Uterus (tissue), 3 donors: ENCODE measurements at regions not wholly inside any gene's neighbourhood (a gene's known extent, or its start where the extent isn't known, plus 50 kb on each side); places are given as distances from the start of the nearest gene placed in this dataset.

Experiments used
- DNase-seq, 2 donors: peaks; one replicate each; pipeline ENCODE4 v3.0.0-alpha.2; 2019 to 2020
- H3K27ac ChIP-seq, 2 donors: fragments of 200-600 bp; sonication (generic); 1 replicate in 1 of 2; 2 replicates in 1 of 2; pipeline ENCODE4 v1.5.1; 2016 to 2018
- H3K27me3 ChIP-seq, 2 donors: fragments of 200-600 bp; sonication (generic); one replicate each; pipeline ENCODE4 v1.5.1; 2018 to 2019; ENCODE audit warnings: control low read depth in 1 of 2
- H3K36me3 ChIP-seq, 2 donors: fragments of 200-600 bp; sonication (generic); one replicate each; pipeline ENCODE4 v1.5.1; 2019; ENCODE audit warnings: control low read depth in 1 of 2
- H3K4me1 ChIP-seq, 2 donors: fragments of 200-600 bp; sonication (generic); one replicate each; pipeline ENCODE4 v1.5.1; 2018 to 2019; ENCODE audit warnings: control low read depth in 1 of 2
- H3K4me3 ChIP-seq, 2 donors: fragments of 200-600 bp; sonication (generic); 1 replicate in 1 of 2; 2 replicates in 1 of 2; pipeline ENCODE4 v1.5.1; 2018 to 2019; ENCODE audit warnings: mild to moderate bottlenecking in 1 of 2
- H3K9me3 ChIP-seq, 2 donors: fragments of 200-600 bp; sonication (generic); one replicate each; pipeline ENCODE4 v1.5.1; 2019; ENCODE audit warnings: control low read depth in 1 of 2
- CTCF ChIP-seq, 4 experiments: fragments of 200-600 bp in 2 of 4; fragments of 450-650 bp in 2 of 4; sonication (generic) in 2 of 4; IDR thresholded peaks; one replicate each; pipeline ENCODE4 v1.5.1; 2016 to 2019; ENCODE audit warnings: antibody characterized with exemption in 4 of 4, mild to moderate bottlenecking in 2 of 4, moderate library complexity in 1 of 4
- POLR2A ChIP-seq, 2 donors: fragments of 450-650 bp; IDR thresholded peaks; one replicate each; pipeline ENCODE4 v1.6.1; 2016; ENCODE audit warnings: antibody characterized with exemption in 2 of 2, mild to moderate bottlenecking in 1 of 2, moderate library complexity in 1 of 2
- intact Hi-C: fragments of 100-400 bp; cut with DNase I; formaldehyde crosslinking; loops from one replicate; pipeline ENCODE4 v1.15.1; 2023; ENCODE audit warnings: low total_unique reads
- donor health status: DM: yes; HTN: yes; CAD: no.

- H3K27ac ChIP-seq: no peak overlapping the region
- H3K27me3 ChIP-seq: no peaks in the 10 kb centered on the region
- TF ChIP-seq POLR2A (IDR thresholded peaks at IDR 0.05) (no peak), CTCF (IDR thresholded peaks at IDR 0.05) (no peak)
- H3K4me1 ChIP-seq: no peaks in the 10 kb centered on the region
- H3K9me3 ChIP-seq: no peaks in the 10 kb centered on the region
- H3K4me3 ChIP-seq: no peak overlapping the region
- no peaks in the 10 kb centered on the region for H3K36me3 ChIP-seq
- DNase-seq: no peak
- intact Hi-C loops: no loop called here
Observed at GRCh38 chr22:49593509-49593908, 234.2 kb downstream of the BRD1 start.

DNA sequence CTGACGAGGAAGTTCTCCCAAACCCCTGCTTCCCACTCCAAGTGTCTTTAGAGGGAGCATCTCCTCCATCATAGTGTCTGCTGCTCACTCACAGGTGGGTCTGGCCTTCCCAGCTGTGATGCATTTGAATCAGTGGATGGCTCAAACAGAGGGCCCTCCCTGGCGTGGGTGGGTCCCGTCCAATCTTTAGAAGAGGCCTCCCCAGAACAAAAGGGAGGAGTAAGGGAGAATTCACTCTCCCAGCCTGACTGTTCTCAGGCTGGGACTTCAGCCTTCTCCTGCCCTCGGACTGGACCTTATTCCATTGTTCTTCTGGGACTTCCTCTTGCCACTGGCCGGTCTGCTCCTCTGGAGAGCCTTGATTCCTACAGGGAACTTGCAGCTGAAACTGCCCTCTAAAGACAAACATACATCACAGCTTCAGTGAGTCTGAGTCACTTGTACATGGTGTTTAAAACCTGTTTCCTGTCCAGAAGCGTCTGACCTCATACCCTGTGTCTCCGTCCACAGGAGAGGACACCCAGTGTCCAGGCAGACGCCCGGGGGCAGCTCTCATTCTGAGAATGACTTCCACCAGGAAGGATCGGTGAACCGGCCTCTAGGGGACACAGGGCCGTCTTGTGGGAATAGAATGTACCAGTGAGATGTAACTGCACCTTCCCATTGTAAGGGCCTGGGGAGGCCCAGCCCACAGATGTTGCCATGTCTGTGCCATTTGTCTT, 234.7 kb downstream of the BRD1 start:
- H3K9me3 ChIP-seq: no peaks in the 10 kb centered on the region
- H3K36me3 ChIP-seq: no peaks in the 10 kb centered on the region
- intact Hi-C loops: no loop called here
- DNase-seq: no peak
- no peak for TF ChIP-seq CTCF (IDR thresholded peaks at IDR 0.05)
- TF ChIP-seq POLR2A (IDR thresholded peaks at IDR 0.05): no peak
- H3K27ac ChIP-seq: no peak overlapping the region
- H3K4me1 ChIP-seq: no peaks in the 10 kb centered on the region
- no peaks in the 10 kb centered on the region for H3K27me3 ChIP-seq
- H3K4me3 ChIP-seq: no peak overlapping the region

DNA sequence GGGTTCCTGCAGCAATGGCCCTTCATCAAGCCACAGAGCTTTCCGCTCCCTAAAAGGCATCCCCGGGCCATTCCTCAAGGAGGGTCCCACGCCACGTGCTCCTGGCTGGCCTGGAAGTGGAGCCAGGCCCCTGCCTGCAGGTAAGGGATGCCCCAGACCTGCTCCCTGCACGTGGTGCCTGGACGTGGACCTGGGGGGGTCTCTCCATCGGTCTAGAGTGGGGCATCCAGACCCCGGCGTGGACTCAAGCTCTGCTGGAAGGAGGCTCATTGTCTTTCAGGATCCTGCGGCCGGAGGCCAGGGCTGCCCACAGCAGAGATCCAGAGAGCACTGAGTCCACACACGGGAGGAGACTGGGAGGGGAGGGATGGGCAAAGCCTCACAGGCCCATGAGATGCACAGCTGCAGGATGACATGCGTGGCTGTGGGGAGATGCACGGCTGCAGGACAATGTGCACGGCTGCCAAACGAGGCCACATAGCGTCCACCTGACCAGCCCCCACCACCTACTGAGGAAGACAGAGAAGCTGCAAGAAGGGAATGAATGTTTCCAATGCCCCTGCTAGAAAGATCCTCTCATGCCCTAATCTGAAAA, 236.7 kb downstream of the BRD1 start:
- DNase-seq: no peak
- no peak for TF ChIP-seq CTCF (IDR thresholded peaks at IDR 0.05)
- TF ChIP-seq POLR2A (IDR thresholded peaks at IDR 0.05): no peak
- intact Hi-C loops: no loop called here
- Histone ChIP-seq H3K27ac (no peak overlapping the region), H3K4me3 (no peak overlapping the region), H3K9me3 (no peaks in the 10 kb centered on the region), H3K27me3 (no peaks in the 10 kb centered on the region), H3K4me1 (no peaks in the 10 kb centered on the region), H3K36me3 (no peaks in the 10 kb centered on the region)

GRCh38 chr22:49590381-49590780, 237.3 kb downstream of the BRD1 start:
- no peak for TF ChIP-seq POLR2A (IDR thresholded peaks at IDR 0.05)
- no peak for TF ChIP-seq CTCF (IDR thresholded peaks at IDR 0.05)
- DNase-seq: no peak
- Histone ChIP-seq H3K4me3 (no peak overlapping the region), H3K4me1 (no peaks in the 10 kb centered on the region), H3K27ac (no peak overlapping the region), H3K27me3 (no peaks in the 10 kb centered on the region), H3K9me3 (no peaks in the 10 kb centered on the region), H3K36me3 (no peaks in the 10 kb centered on the region)
- intact Hi-C loops: no loop called here

DNA sequence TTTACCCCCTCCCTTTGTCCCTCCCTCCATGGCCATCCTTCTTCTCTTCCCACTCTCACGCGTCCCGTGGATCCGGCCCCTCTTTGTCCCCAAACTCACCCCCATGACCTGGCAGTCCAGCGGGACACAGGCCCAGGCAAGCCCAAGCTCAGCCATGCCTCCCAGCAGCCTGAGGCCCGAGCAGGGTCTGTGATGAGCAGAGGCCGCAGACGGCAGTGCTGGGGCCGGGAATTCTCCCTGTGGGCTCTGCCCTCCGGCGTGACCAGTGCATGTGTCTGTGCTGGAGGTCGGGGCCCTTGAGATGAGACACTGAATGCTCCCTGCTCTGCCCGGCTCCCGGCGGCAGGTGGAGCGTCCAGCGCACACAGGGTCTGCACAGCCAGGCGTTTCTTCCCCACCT, 237.9 kb downstream of the BRD1 start:
- intact Hi-C loops: no loop called here
- Histone ChIP-seq H3K27me3 (no peaks in the 10 kb centered on the region), H3K4me1 (no peaks in the 10 kb centered on the region), H3K9me3 (no peaks in the 10 kb centered on the region), H3K4me3 (no peak overlapping the region), H3K36me3 (no peaks in the 10 kb centered on the region), H3K27ac (no peak overlapping the region)
- TF ChIP-seq CTCF (IDR thresholded peaks at IDR 0.05) (no peak), POLR2A (IDR thresholded peaks at IDR 0.05) (no peak)
- no peak for DNase-seq
